Trophoblast cell (in vitro differentiated cells and primary cell): ENCODE measurements at regions not wholly inside any gene's neighbourhood (a gene's known extent, or its start where the extent isn't known, plus 50 kb on each side); places are given as distances from the start of the nearest gene placed in this dataset.

ENCODE experiments used
- DNase-seq, 2 donors: peaks; one replicate each; pipeline ENCODE4 v3.0.0-alpha.2; 2016
- H2AFZ ChIP-seq: 2 replicates; pipeline ENCODE4 v1.6.1; 2013; ENCODE audit warnings: low read length, moderate library complexity, mild to moderate bottlenecking; ENCODE audit not compliant: insufficient read depth, poor library complexity
- H2AK5ac ChIP-seq: 2 replicates; pipeline ENCODE4 v1.6.1; 2013; ENCODE audit warnings: mild to moderate bottlenecking, low read length
- H2BK120ac ChIP-seq: 2 replicates; pipeline ENCODE4 v1.6.1; 2013; ENCODE audit warnings: low read length, mild to moderate bottlenecking, moderate library complexity; ENCODE audit not compliant: insufficient read depth, poor library complexity
- H2BK12ac ChIP-seq: 2 replicates; pipeline ENCODE4 v1.6.1; 2013; ENCODE audit warnings: mild to moderate bottlenecking, low read length, moderate library complexity
- H2BK5ac ChIP-seq: 2 replicates; pipeline ENCODE4 v1.6.1; 2013; ENCODE audit warnings: low read length, low read depth, moderate library complexity, mild to moderate bottlenecking; ENCODE audit not compliant: poor library complexity
- H3K14ac ChIP-seq: 2 replicates; pipeline ENCODE4 v1.6.1; 2013; ENCODE audit warnings: mild to moderate bottlenecking, low read length
- H3K18ac ChIP-seq: 2 replicates; pipeline ENCODE4 v1.6.1; 2013; ENCODE audit warnings: mild to moderate bottlenecking, low read length
- H3K23ac ChIP-seq: 2 replicates; pipeline ENCODE4 v1.6.1; 2013; ENCODE audit warnings: low read length
- H3K27ac ChIP-seq: 2 replicates; pipeline ENCODE4 v1.5.1; 2013; ENCODE audit warnings: low read depth, mild to moderate bottlenecking, inconsistent platforms, low read length, moderate library complexity
- H3K27me3 ChIP-seq: 2 replicates; pipeline ENCODE4 v1.6.1; 2013; ENCODE audit warnings: inconsistent platforms, mild to moderate bottlenecking, low read length, moderate library complexity; ENCODE audit not compliant: insufficient read depth
- H3K36me3 ChIP-seq, 2 experiments: 1 replicate in 1 of 2; 2 replicates in 1 of 2; pipeline ENCODE4 v1.6.1; 2013; ENCODE audit warnings: low read length in 2 of 2, mild to moderate bottlenecking in 2 of 2, moderate library complexity in 1 of 2; ENCODE audit not compliant: insufficient read depth in 2 of 2, control insufficient read depth in 1 of 2
- H3K4ac ChIP-seq: 2 replicates; pipeline ENCODE4 v1.6.1; 2013; ENCODE audit warnings: low read depth, mild to moderate bottlenecking, low read length, moderate library complexity
- H3K4me1 ChIP-seq, 2 experiments: 1 replicate in 1 of 2; 2 replicates in 1 of 2; pipeline ENCODE4 v1.6.1; 2013; ENCODE audit warnings: low read length in 2 of 2, mild to moderate bottlenecking in 2 of 2, moderate library complexity in 1 of 2; ENCODE audit not compliant: insufficient read depth in 2 of 2, control insufficient read depth in 1 of 2
- H3K4me2 ChIP-seq: 2 replicates; pipeline ENCODE4 v1.6.1; 2013; ENCODE audit warnings: inconsistent platforms, mild to moderate bottlenecking, low read length, moderate library complexity
- H3K4me3 ChIP-seq: 2 replicates; pipeline ENCODE4 v1.5.1; 2013; ENCODE audit warnings: mild to moderate bottlenecking, low read depth, low read length, inconsistent platforms
- H3K79me1 ChIP-seq: one replicate; pipeline ENCODE4 v1.6.1; 2013; ENCODE audit warnings: low read length
- H3K79me2 ChIP-seq: 2 replicates; pipeline ENCODE4 v1.6.1; 2013; ENCODE audit warnings: low read length, mild to moderate bottlenecking; ENCODE audit not compliant: control insufficient read depth, insufficient read depth, poor library complexity
- H3K9ac ChIP-seq: 2 replicates; pipeline ENCODE4 v1.6.1; 2013; ENCODE audit warnings: mild to moderate bottlenecking, low read length
- H3K9me3 ChIP-seq: 2 replicates; pipeline ENCODE4 v1.6.1; 2013; ENCODE audit warnings: low read depth, mild to moderate bottlenecking, control low read depth, inconsistent platforms, low read length; ENCODE audit not compliant: insufficient read depth
- H4K12ac ChIP-seq: 2 replicates; pipeline ENCODE4 v1.6.1; 2013; ENCODE audit warnings: low read depth, mild to moderate bottlenecking, low read length, moderate library complexity
- H4K8ac ChIP-seq: 2 replicates; pipeline ENCODE4 v1.6.1; 2013; ENCODE audit warnings: low read depth, mild to moderate bottlenecking, low read length, moderate library complexity
- H4K91ac ChIP-seq: one replicate; pipeline ENCODE4 v1.6.1; 2013; ENCODE audit warnings: low read depth, mild to moderate bottlenecking, low read length, moderate library complexity
- WGBS: extraction: QIAGEN DNeasy Blood & Tissue Kit; methylation state at CpG from one replicate; pipeline ENCODE4 v1.1.7; 2013; ENCODE audit warnings: missing lambda C conversion rate; ENCODE audit not compliant: insufficient read length, insufficient coverage; ENCODE audit errors: extremely low coverage; 5-methylcytosine and 5-hydroxymethylcytosine counted together

GRCh38 chr11:127675581-127675980 is 675.0 kb upstream of the KIRREL3 start:
- WGBS = no CpG with 5 or more reads among the region's 2 CpGs
- Histone ChIP-seq H3K4me2 (no peak overlapping the region), H3K18ac (no peak overlapping the region), H3K27me3 (no peaks in the 10 kb centered on the region), H4K91ac (no peak overlapping the region), H3K27ac (no peak overlapping the region), H3K79me1 (no peaks in the 10 kb centered on the region), H3K4me1 (no peaks in the 10 kb centered on the region), H3K9me3 (no peaks in the 10 kb centered on the region), H2BK12ac (no peak overlapping the region), H3K4ac (no peak overlapping the region), H2BK5ac (no peak overlapping the region), H2AFZ (no peak overlapping the region), H3K9ac (no peak overlapping the region), H3K4me3 (no peak overlapping the region), H2AK5ac (no peak overlapping the region), H4K12ac (no peak overlapping the region), H3K79me2 (no peaks in the 10 kb centered on the region), H2BK120ac (no peak overlapping the region), H3K36me3 (no peaks in the 10 kb centered on the region), H3K14ac (no peak overlapping the region), H4K8ac (no peak overlapping the region), H3K23ac (no peak overlapping the region)
- DNase-seq = no peak

- H3K27me3 ChIP-seq = no peaks in the 10 kb centered on the region
- H3K4me1 ChIP-seq = no peaks in the 10 kb centered on the region
- H4K12ac ChIP-seq = no peak overlapping the region
- no peak overlapping the region for H3K4ac ChIP-seq
- no peak overlapping the region for H2BK120ac ChIP-seq
- H2BK12ac ChIP-seq = no peak overlapping the region
- no peak overlapping the region for H2AFZ ChIP-seq
- H3K14ac ChIP-seq = no peak overlapping the region
- no peak overlapping the region for H3K27ac ChIP-seq
- H2BK5ac ChIP-seq = no peak overlapping the region
- no peak overlapping the region for H3K4me3 ChIP-seq
- H3K4me2 ChIP-seq = no peak overlapping the region
- no peaks in the 10 kb centered on the region for H3K9me3 ChIP-seq
- H4K91ac ChIP-seq = no peak overlapping the region
- H3K18ac ChIP-seq = no peak overlapping the region
- H3K79me1 ChIP-seq = no peaks in the 10 kb centered on the region
- no peak overlapping the region for H3K23ac ChIP-seq
- H3K79me2 ChIP-seq = no peaks in the 10 kb centered on the region
- no peak overlapping the region for H3K9ac ChIP-seq
- no peak overlapping the region for H4K8ac ChIP-seq
- no CpG with 5 or more reads among the region's 2 CpGs for WGBS
- H3K36me3 ChIP-seq = no peaks in the 10 kb centered on the region
- DNase-seq = no peak
- no peak overlapping the region for H2AK5ac ChIP-seq
Observed at GRCh38 chr11:127674754-127675153, 674.2 kb upstream of the KIRREL3 start.

GRCh38 chr11:127670374-127671119 is 670.0 kb upstream of the KIRREL3 start:
- Histone ChIP-seq H3K4me2 (no peak overlapping the region), H3K9ac (no peak overlapping the region), H3K79me2 (no peaks in the 10 kb centered on the region), H3K14ac (no peak overlapping the region), H3K27ac (no peak overlapping the region), H2AFZ (no peak overlapping the region), H2BK5ac (no peak overlapping the region), H3K23ac (no peak overlapping the region), H3K9me3 (no peaks in the 10 kb centered on the region), H3K27me3 (no peaks in the 10 kb centered on the region), H3K36me3 (no peaks in the 10 kb centered on the region), H2AK5ac (no peak overlapping the region), H2BK120ac (no peak overlapping the region), H3K4me3 (no peak overlapping the region), H4K8ac (no peak overlapping the region), H3K4me1 (no peaks in the 10 kb centered on the region), H4K91ac (no peak overlapping the region), H4K12ac (no peak overlapping the region), H3K4ac (no peak overlapping the region), H3K79me1 (no peaks in the 10 kb centered on the region), H3K18ac (no peak overlapping the region), H2BK12ac (no peak overlapping the region)
- WGBS = no CpG with 5 or more reads among the region's 10 CpGs
- no peak for DNase-seq

GRCh38 chr11:127656116-127656836 is 655.7 kb upstream of the KIRREL3 start:
- H3K79me1 ChIP-seq = no peaks in the 10 kb centered on the region
- no peaks in the 10 kb centered on the region for H3K79me2 ChIP-seq
- no peaks in the 10 kb centered on the region for H3K27me3 ChIP-seq
- no peak overlapping the region for H2AK5ac ChIP-seq
- no peak overlapping the region for H3K9ac ChIP-seq
- H2BK5ac ChIP-seq = no peak overlapping the region
- no peak overlapping the region for H3K14ac ChIP-seq
- no peaks in the 10 kb centered on the region for H3K9me3 ChIP-seq
- no CpG with 5 or more reads among the region's 6 CpGs for WGBS
- H4K8ac ChIP-seq = no peak overlapping the region
- no peak overlapping the region for H3K4ac ChIP-seq
- H4K91ac ChIP-seq = no peak overlapping the region
- no peak overlapping the region for H3K27ac ChIP-seq
- no peak overlapping the region for H2BK120ac ChIP-seq
- no peak overlapping the region for H3K4me2 ChIP-seq
- no peak overlapping the region for H4K12ac ChIP-seq
- H3K23ac ChIP-seq = no peak overlapping the region
- no peak overlapping the region for H3K4me3 ChIP-seq
- H2AFZ ChIP-seq = no peak overlapping the region
- H3K36me3 ChIP-seq = no peaks in the 10 kb centered on the region
- DNase-seq = no peak
- no peaks in the 10 kb centered on the region for H3K4me1 ChIP-seq
- no peak overlapping the region for H2BK12ac ChIP-seq
- no peak overlapping the region for H3K18ac ChIP-seq
